Neural cell (in vitro differentiated cells): ENCODE measurements at regions not wholly inside any gene's neighbourhood (a gene's known extent, or its start where the extent isn't known, plus 50 kb on each side); places are given as distances from the start of the nearest gene placed in this dataset.

Source experiments
- H2AFZ ChIP-seq: fragments of 200-600, 300-800 bp; sonication (generic), shearing (Covaris generic); 2 replicates; pipeline ENCODE4 v1.6.0; 2014; ENCODE audit warnings: low read depth, mild to moderate bottlenecking, antibody characterized with exemption, low read length, moderate library complexity
- H3F3A ChIP-seq: fragments of 200-600 bp; shearing (Covaris generic); 2 replicates; pipeline ENCODE4 v1.6.1; 2016; ENCODE audit warnings: mild to moderate bottlenecking, moderate library complexity, mixed read lengths, antibody characterized with exemption, low read length; ENCODE audit not compliant: insufficient read depth, poor library complexity, severe bottlenecking
- H3K27ac ChIP-seq: fragments of 200-600, 300-800 bp; sonication (generic), shearing (Covaris generic); 2 replicates; pipeline ENCODE4 v1.5.1; 2014; ENCODE audit warnings: mild to moderate bottlenecking, low read length, moderate library complexity
- H3K27me3 ChIP-seq: fragments of 300-800, 200-600 bp; sonication (generic), shearing (Covaris generic); 2 replicates; pipeline ENCODE4 v1.6.0; 2014; ENCODE audit warnings: mild to moderate bottlenecking, low read depth, low read length, moderate library complexity; ENCODE audit not compliant: insufficient read depth
- H3K36me3 ChIP-seq: fragments of 300-800, 200-600 bp; sonication (generic), shearing (Covaris generic); 2 replicates; pipeline ENCODE4 v1.5.1; 2014; ENCODE audit warnings: mild to moderate bottlenecking, antibody characterized with exemption, low read length, moderate library complexity; ENCODE audit not compliant: insufficient read depth
- H3K4me2 ChIP-seq: fragments of 300-800, 200-600 bp; sonication (generic), shearing (Covaris generic); 2 replicates; pipeline ENCODE4 v1.6.0; 2014; ENCODE audit warnings: mild to moderate bottlenecking, low read length
- H3K4me3 ChIP-seq: fragments of 300-800, 200-600 bp; sonication (generic), shearing (Covaris generic); 2 replicates; pipeline ENCODE4 v1.5.1; 2014; ENCODE audit warnings: mild to moderate bottlenecking, low read length, moderate library complexity
- H3K79me2 ChIP-seq: fragments of 200-600 bp; shearing (Covaris generic); replicated peaks from 2 replicates; pipeline ENCODE4 v1.6.0; 2014; ENCODE audit warnings: mild to moderate bottlenecking, low read length, moderate library complexity; ENCODE audit not compliant: insufficient read depth
- H3K9ac ChIP-seq: fragments of 300-800, 200-600 bp; sonication (generic), shearing (Covaris generic); 2 replicates; pipeline ENCODE4 v1.6.1; 2016; ENCODE audit warnings: mild to moderate bottlenecking, low read length, mixed read lengths
- H3K9me2 ChIP-seq: fragments of 200-600 bp; shearing (Covaris generic); 2 replicates; pipeline ENCODE4 v1.6.1; 2016; ENCODE audit warnings: mild to moderate bottlenecking, low read length, mixed read lengths; ENCODE audit not compliant: insufficient read depth
- H3K9me3 ChIP-seq: fragments of 200-600, 300-800 bp; sonication (generic), shearing (Covaris generic); 2 replicates; pipeline ENCODE4 v1.6.1; 2016; ENCODE audit warnings: mild to moderate bottlenecking, mixed run types, low read length, moderate library complexity, mixed read lengths
- H4K20me1 ChIP-seq: fragments of 200-600 bp; shearing (Covaris generic); 2 replicates; pipeline ENCODE4 v1.6.1; 2016; ENCODE audit warnings: mild to moderate bottlenecking, mixed run types; ENCODE audit not compliant: insufficient read depth
- CTCF ChIP-seq: fragments of 450-650 bp; IDR thresholded peaks from 2 replicates; pipeline ENCODE4 v1.5.1; 2014; ENCODE audit warnings: antibody characterized with exemption, mild to moderate bottlenecking, moderate library complexity; ENCODE audit not compliant: poor library complexity, severe bottlenecking
- EP300 ChIP-seq: fragments of 450-650 bp; conservative IDR thresholded peaks from 2 replicates; pipeline ENCODE4 v1.6.1; 2014; ENCODE audit warnings: antibody characterized with exemption, mild to moderate bottlenecking, moderate library complexity; ENCODE audit not compliant: poor library complexity, severe bottlenecking
- EZH2 ChIP-seq: fragments of 200-600, 300-800 bp; shearing (Covaris generic), sonication (generic); IDR thresholded peaks from 2 replicates; pipeline ENCODE4 v1.6.1; 2014; ENCODE audit warnings: antibody characterized with exemption, low read length, borderline replicate concordance, mild to moderate bottlenecking; ENCODE audit not compliant: insufficient read depth, poor library complexity, severe bottlenecking
- MXI1 ChIP-seq: fragments of 450-650 bp; conservative IDR thresholded peaks from 2 replicates; pipeline ENCODE4 v1.6.1; 2014; ENCODE audit warnings: antibody characterized with exemption, mild to moderate bottlenecking; ENCODE audit not compliant: poor library complexity, severe bottlenecking
- POLR2AphosphoS5 ChIP-seq: IDR thresholded peaks from 2 replicates; pipeline ENCODE4 v1.6.1; 2012
- RAD21 ChIP-seq: fragments of 450-650 bp; conservative IDR thresholded peaks from 2 replicates; pipeline ENCODE4 v1.6.1; 2014; ENCODE audit warnings: antibody characterized with exemption, mild to moderate bottlenecking, moderate library complexity
- REST ChIP-seq: IDR thresholded peaks from 2 replicates; pipeline ENCODE4 v1.6.1; 2012; ENCODE audit warnings: borderline replicate concordance
- SMC3 ChIP-seq: fragments of 450-650 bp; conservative IDR thresholded peaks from 2 replicates; pipeline ENCODE4 v1.6.1; 2014; ENCODE audit warnings: antibody characterized with exemption, mild to moderate bottlenecking, moderate library complexity; ENCODE audit not compliant: poor library complexity
- TAF1 ChIP-seq: IDR thresholded peaks from 2 replicates; pipeline ENCODE4 v1.6.1; 2012; ENCODE audit warnings: low read depth

GRCh38 chr11:98568013-98568412 is 452.7 kb upstream of the CNTN5 start:
- Histone ChIP-seq H3K36me3 (no peaks in the 10 kb centered on the region), H3K4me2 (no peak overlapping the region), H3K9me3 (no peaks in the 10 kb centered on the region), H3K79me2 (no peaks in the 10 kb centered on the region), H3K4me3 (no peak overlapping the region), H2AFZ (no peak overlapping the region), H4K20me1 (no peaks in the 10 kb centered on the region), H3K27ac (no peak overlapping the region), H3F3A (no peaks in the 10 kb centered on the region), H3K9me2 (no peaks in the 10 kb centered on the region), H3K27me3 (no peaks in the 10 kb centered on the region), H3K9ac (no peak overlapping the region)
- no peak for TF ChIP-seq EZH2

GRCh38 chr11:98572941-98573340 is 447.8 kb upstream of the CNTN5 start:
- H3F3A ChIP-seq: no peaks in the 10 kb centered on the region
- no peaks in the 10 kb centered on the region for H3K9me3 ChIP-seq
- H3K27me3 ChIP-seq: no peaks in the 10 kb centered on the region
- H3K27ac ChIP-seq: no peak overlapping the region
- H4K20me1 ChIP-seq: no peaks in the 10 kb centered on the region
- H3K79me2 ChIP-seq: no peaks in the 10 kb centered on the region
- no peak overlapping the region for H3K9ac ChIP-seq
- H3K4me3 ChIP-seq: no peak overlapping the region
- no peaks in the 10 kb centered on the region for H3K9me2 ChIP-seq
- H3K4me2 ChIP-seq: no peak overlapping the region
- no peaks in the 10 kb centered on the region for H3K36me3 ChIP-seq
- no peak overlapping the region for H2AFZ ChIP-seq
- no peak for TF ChIP-seq EZH2
- no peak for TF ChIP-seq SMC3
- TF ChIP-seq POLR2AphosphoS5: no peak
- no peak for TF ChIP-seq MXI1
- no peak for TF ChIP-seq EP300
- TF ChIP-seq REST: no peak
- TF ChIP-seq CTCF: no peak
- no peak for TF ChIP-seq TAF1
- no peak for TF ChIP-seq RAD21

- Histone ChIP-seq H3K27me3 (no peaks in the 10 kb centered on the region), H4K20me1 (no peaks in the 10 kb centered on the region), H3K9ac (no peak overlapping the region), H3K27ac (no peak overlapping the region), H3K9me2 (no peaks in the 10 kb centered on the region), H3K79me2 (no peaks in the 10 kb centered on the region), H3F3A (no peaks in the 10 kb centered on the region), H3K4me3 (no peak overlapping the region), H2AFZ (no peak overlapping the region), H3K36me3 (no peaks in the 10 kb centered on the region), H3K4me2 (no peak overlapping the region), H3K9me3 (no peaks in the 10 kb centered on the region)
- TF ChIP-seq RAD21 (no peak), TAF1 (no peak), SMC3 (no peak), CTCF (no peak)
Measured at GRCh38 chr11:98587884-98588283, 432.9 kb upstream of the CNTN5 start.
